T-helper 1 cell treated with Interleukin-12 subunit alpha and Interleukin-12 subunit beta and Interleukin-4 antibody, amounts not matched to agents 30 μg/mL and 1 μg/mL, for 36 hours (primary cell): ENCODE measurements at regions not wholly inside any gene's neighbourhood (a gene's known extent, or its start where the extent isn't known, plus 50 kb on each side); places are given as distances from the start of the nearest gene placed in this dataset.
"Not testable (repeated sequence)": the region's sequence is repeated elsewhere in the genome, so short reads cannot be mapped to it uniquely, and the experiment has no call there.

Experiments
- H3K27ac Mint-ChIP-seq: one replicate; pipeline ENCODE4 v1.8.0; 2021; ENCODE audit warnings: mild to moderate bottlenecking, mixed read lengths
- H3K27me3 Mint-ChIP-seq: one replicate; pipeline ENCODE4 v1.8.0; 2021; ENCODE audit warnings: low read depth, mixed read lengths
- H3K36me3 Mint-ChIP-seq: one replicate; pipeline ENCODE4 v1.8.0; 2021; ENCODE audit warnings: low read depth, mixed read lengths
- H3K4me1 Mint-ChIP-seq: one replicate; pipeline ENCODE4 v1.8.0; 2021; ENCODE audit warnings: low read depth, mixed read lengths
- H3K4me3 Mint-ChIP-seq: one replicate; pipeline ENCODE4 v1.8.0; 2021; ENCODE audit warnings: mild to moderate bottlenecking, moderate library complexity, mixed read lengths
- H3K9me3 Mint-ChIP-seq: one replicate; pipeline ENCODE4 v1.8.0; 2021; ENCODE audit warnings: mixed read lengths

GRCh38 chr10:28771580-28772090 lies 94.3 kb downstream of the BAMBI start:
- H3K4me1 Mint-ChIP-seq, H3K27ac Mint-ChIP-seq, H3K9me3 Mint-ChIP-seq, H3K36me3 Mint-ChIP-seq, H3K27me3 Mint-ChIP-seq, H3K4me3 Mint-ChIP-seq: not testable (repeated sequence)

DNA sequence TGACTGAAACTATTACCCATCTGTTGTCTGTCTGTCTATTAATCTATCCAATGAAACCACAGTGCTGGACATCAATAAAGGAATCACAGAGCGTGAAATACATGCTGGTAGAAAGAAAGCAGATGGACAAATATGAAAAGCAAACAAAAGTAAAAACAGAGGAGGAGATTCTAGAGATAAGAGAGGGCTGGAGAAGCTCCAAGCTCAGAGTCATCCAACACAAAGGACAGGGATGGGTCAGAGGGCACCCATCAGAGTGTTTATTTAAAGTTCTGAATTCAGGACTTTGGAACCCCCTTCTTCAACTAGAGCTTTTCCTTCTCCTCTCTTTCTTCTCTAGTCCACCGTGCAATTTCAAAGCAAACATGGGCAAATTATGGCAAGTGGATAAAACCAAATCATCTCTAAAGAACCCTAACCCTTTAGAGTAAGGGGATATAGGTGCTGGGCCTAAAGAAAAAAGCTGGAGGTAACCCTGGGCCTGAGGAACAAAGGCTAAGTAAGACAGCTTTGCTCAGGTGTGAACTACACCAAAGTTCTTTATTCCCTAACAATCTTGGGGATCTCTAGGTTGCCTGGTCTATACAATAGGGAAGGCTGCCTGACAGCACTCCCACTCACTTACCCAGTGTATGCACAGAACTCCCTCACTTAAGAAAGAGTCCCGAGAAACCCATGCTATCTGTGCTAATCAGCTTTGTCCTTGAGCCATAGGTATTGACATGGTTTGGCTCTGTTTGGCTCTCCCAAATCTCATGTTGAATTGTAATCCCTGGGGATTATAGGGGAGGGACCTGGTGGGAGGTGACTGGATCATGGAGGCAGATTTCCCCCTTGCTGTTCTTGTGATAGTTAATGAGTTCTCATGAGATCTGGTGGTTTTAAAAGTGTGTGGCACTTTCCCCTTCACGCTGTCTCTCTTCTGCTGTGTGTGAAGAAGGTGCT lies 97.0 kb downstream of the BAMBI start:
- no peak overlapping the region for H3K4me3 Mint-ChIP-seq
- no peaks in the 10 kb centered on the region for H3K4me1 Mint-ChIP-seq
- H3K27me3 Mint-ChIP-seq = no peaks in the 10 kb centered on the region

DNA sequence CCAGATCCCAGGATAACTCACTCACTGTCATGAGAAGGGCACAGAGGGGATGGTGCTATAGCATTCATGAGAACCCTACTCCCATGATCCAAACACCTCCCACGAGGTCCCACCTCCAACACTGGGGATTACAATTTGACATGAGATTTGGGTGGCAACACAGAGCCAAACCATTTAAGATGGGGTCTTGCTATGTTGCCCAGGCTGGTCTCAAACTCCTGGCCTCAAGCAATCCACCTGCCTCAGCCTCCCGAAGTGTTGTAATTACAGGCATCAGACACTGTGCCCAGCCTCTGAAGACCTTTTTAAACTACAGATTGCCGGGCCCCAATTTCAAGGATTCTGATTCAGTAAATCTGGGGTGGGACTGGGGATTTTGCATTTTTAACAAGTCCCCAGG lies 98.5 kb downstream of the BAMBI start:
- no peak overlapping the region for H3K27ac Mint-ChIP-seq
- H3K27me3 Mint-ChIP-seq = no peaks in the 10 kb centered on the region
- peaks cover 6% of the 10 kb centered on the region for H3K9me3 Mint-ChIP-seq
- H3K4me3 Mint-ChIP-seq = no peak overlapping the region
- no peaks in the 10 kb centered on the region for H3K36me3 Mint-ChIP-seq
- H3K4me1 Mint-ChIP-seq = no peaks in the 10 kb centered on the region

More for the DNA sequence above, 97.0 kb downstream of the BAMBI start:
- peaks cover 6% of the 10 kb centered on the region for H3K9me3 Mint-ChIP-seq
- H3K27ac Mint-ChIP-seq = no peak overlapping the region
- no peaks in the 10 kb centered on the region for H3K36me3 Mint-ChIP-seq

DNA sequence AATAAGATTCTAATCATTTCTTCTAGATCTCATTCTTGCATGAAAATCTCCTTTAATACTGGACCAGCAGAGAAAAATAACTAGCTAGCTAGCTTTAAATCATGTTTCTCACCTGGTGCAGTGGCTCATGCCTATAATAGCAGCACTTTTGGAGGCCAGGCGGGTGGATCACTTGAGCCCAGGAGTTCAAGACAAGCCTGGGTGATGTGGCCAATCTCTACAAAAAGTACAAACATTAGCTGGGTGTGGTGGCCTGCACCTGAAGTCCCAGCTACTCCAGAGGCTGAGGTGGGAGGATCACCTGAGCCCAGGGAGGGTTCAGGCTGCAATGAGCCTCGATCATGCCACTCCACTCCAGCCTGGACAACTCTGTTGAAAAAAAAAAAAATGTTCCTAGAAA lies 99.2 kb downstream of the BAMBI start:
- no peak overlapping the region for H3K4me3 Mint-ChIP-seq
- H3K27ac Mint-ChIP-seq = no peak overlapping the region
- H3K27me3 Mint-ChIP-seq = no peaks in the 10 kb centered on the region
- H3K36me3 Mint-ChIP-seq = no peaks in the 10 kb centered on the region
- H3K4me1 Mint-ChIP-seq = no peaks in the 10 kb centered on the region
- peaks cover 6% of the 10 kb centered on the region for H3K9me3 Mint-ChIP-seq

DNA sequence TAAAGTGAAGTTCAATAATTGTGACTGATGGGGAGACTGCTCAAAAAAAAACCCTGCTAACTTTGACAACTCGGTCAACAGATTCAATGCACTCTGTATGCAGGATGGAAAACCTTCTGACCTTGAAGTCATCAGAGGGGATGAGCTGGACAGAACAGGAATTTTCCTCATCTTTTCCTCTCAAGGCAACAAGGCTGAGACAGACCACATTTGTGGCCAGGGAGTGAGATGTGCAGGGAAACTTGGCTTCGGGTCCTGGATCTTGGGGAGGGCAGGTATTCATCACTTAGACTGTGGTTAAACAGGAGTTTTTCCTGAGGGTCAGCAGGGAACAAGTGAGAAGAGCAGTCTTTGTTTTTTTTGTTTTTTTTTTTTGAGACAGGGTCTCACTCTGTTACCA lies 100.6 kb downstream of the BAMBI start:
- no peak overlapping the region for H3K27ac Mint-ChIP-seq
- H3K4me1 Mint-ChIP-seq = no peaks in the 10 kb centered on the region
- H3K9me3 Mint-ChIP-seq = peaks cover 6% of the 10 kb centered on the region
- no peaks in the 10 kb centered on the region for H3K36me3 Mint-ChIP-seq
- no peaks in the 10 kb centered on the region for H3K27me3 Mint-ChIP-seq
- H3K4me3 Mint-ChIP-seq = no peak overlapping the region

- Mint-ChIP-seq H3K4me3 (no peak overlapping the region), H3K36me3 (no peaks in the 10 kb centered on the region), H3K9me3 (peaks cover 6% of the 10 kb centered on the region), H3K27me3 (no peaks in the 10 kb centered on the region), H3K27ac (no peak overlapping the region), H3K4me1 (no peaks in the 10 kb centered on the region)
These were observed 101.2 kb downstream of the BAMBI start for GRCh38 chr10:28778524-28778923.

- Mint-ChIP-seq H3K4me3 (no peak overlapping the region), H3K36me3 (no peaks in the 10 kb centered on the region), H3K27ac (no peak overlapping the region), H3K27me3 (no peaks in the 10 kb centered on the region), H3K4me1 (no peaks in the 10 kb centered on the region), H3K9me3 (no peaks in the 10 kb centered on the region)
These were observed 104.0 kb downstream of the BAMBI start for GRCh38 chr10:28781296-28781695.

- Mint-ChIP-seq H3K9me3 (no peaks in the 10 kb centered on the region), H3K27ac (no peak overlapping the region), H3K27me3 (no peaks in the 10 kb centered on the region), H3K36me3 (no peaks in the 10 kb centered on the region), H3K4me3 (no peak overlapping the region), H3K4me1 (no peaks in the 10 kb centered on the region)
These were observed 105.8 kb downstream of the BAMBI start for GRCh38 chr10:28783087-28783486.

- Mint-ChIP-seq H3K4me3 (no peak overlapping the region), H3K27me3 (peaks cover 5% of the 10 kb centered on the region), H3K36me3 (no peaks in the 10 kb centered on the region), H3K4me1 (no peaks in the 10 kb centered on the region), H3K9me3 (no peaks in the 10 kb centered on the region), H3K27ac (no peak overlapping the region)
These were observed 107.7 kb downstream of the BAMBI start for GRCh38 chr10:28785018-28785417.

GRCh38 chr10:28788252-28788651 lies 110.9 kb downstream of the BAMBI start:
- Mint-ChIP-seq H3K27ac (no peak overlapping the region), H3K36me3 (no peaks in the 10 kb centered on the region), H3K4me1 (no peaks in the 10 kb centered on the region), H3K4me3 (no peak overlapping the region), H3K9me3 (no peaks in the 10 kb centered on the region), H3K27me3 (peaks cover 5% of the 10 kb centered on the region)

GRCh38 chr10:28788762-28789161 lies 111.4 kb downstream of the BAMBI start:
- Mint-ChIP-seq H3K4me3 (no peak overlapping the region), H3K27ac (no peak overlapping the region), H3K9me3 (no peaks in the 10 kb centered on the region), H3K36me3 (no peaks in the 10 kb centered on the region), H3K27me3 (peaks cover 5% of the 10 kb centered on the region), H3K4me1 (no peaks in the 10 kb centered on the region)

GRCh38 chr10:28790146-28790545 lies 112.8 kb downstream of the BAMBI start:
- no peak overlapping the region for H3K27ac Mint-ChIP-seq
- no peaks in the 10 kb centered on the region for H3K36me3 Mint-ChIP-seq
- H3K9me3 Mint-ChIP-seq = no peaks in the 10 kb centered on the region
- no peaks in the 10 kb centered on the region for H3K4me1 Mint-ChIP-seq
- no peak overlapping the region for H3K4me3 Mint-ChIP-seq
- peaks cover 5% of the 10 kb centered on the region for H3K27me3 Mint-ChIP-seq

- Mint-ChIP-seq H3K27me3 (peaks cover 5% of the 10 kb centered on the region), H3K4me1 (no peaks in the 10 kb centered on the region), H3K27ac (no peak overlapping the region), H3K36me3 (no peaks in the 10 kb centered on the region), H3K9me3 (no peaks in the 10 kb centered on the region), H3K4me3 (no peak overlapping the region)
These were observed 116.2 kb downstream of the BAMBI start for GRCh38 chr10:28793482-28793881.

- Mint-ChIP-seq H3K4me3 (no peak overlapping the region), H3K9me3 (no peaks in the 10 kb centered on the region), H3K27me3 (peaks cover 5% of the 10 kb centered on the region), H3K4me1 (no peaks in the 10 kb centered on the region), H3K27ac (no peak overlapping the region), H3K36me3 (no peaks in the 10 kb centered on the region)
These were observed 117.7 kb downstream of the BAMBI start for GRCh38 chr10:28794986-28795385.
